Thoracic aorta (tissue), 2 donors: ENCODE measurements at regions not wholly inside any gene's neighbourhood (a gene's known extent, or its start where the extent isn't known, plus 50 kb on each side); places are given as distances from the start of the nearest gene placed in this dataset.

Experiments used
- ATAC-seq: fragments of 150-250 bp; one replicate; pipeline ENCODE4 v1.8.0; 2017; ENCODE audit warnings: low read depth; ENCODE audit not compliant: insufficient number of reproducible peaks, low FRiP score
- DNase-seq: peaks from one replicate; pipeline ENCODE4 v3.0.0-alpha.2; 2020; ENCODE audit warnings: low spot score
- H3K27ac ChIP-seq, 2 donors: fragments of 200-600 bp; sonication (generic); 1 replicate in 1 of 2; 2 replicates in 1 of 2; pipeline ENCODE4 v1.5.1; 2016; ENCODE audit warnings: mild to moderate bottlenecking in 2 of 2, moderate library complexity in 2 of 2
- H3K27me3 ChIP-seq: fragments of 200-600 bp; sonication (generic); replicated peaks from 2 replicates; pipeline ENCODE4 v1.6.0; 2016; ENCODE audit warnings: mild to moderate bottlenecking; ENCODE audit not compliant: insufficient read depth
- H3K36me3 ChIP-seq: fragments of 200-600 bp; sonication (generic); one replicate; pipeline ENCODE4 v1.5.1; 2016
- H3K4me1 ChIP-seq, 2 donors: fragments of 200-600 bp; sonication (generic); 1 replicate in 1 of 2; 2 replicates in 1 of 2; pipeline versions ENCODE4 v1.5.1 to v1.6.0; 2016; ENCODE audit warnings: low read depth in 2 of 2, mild to moderate bottlenecking in 1 of 2; ENCODE audit not compliant: control insufficient read depth in 1 of 2
- H3K4me3 ChIP-seq: fragments of 200-600 bp; sonication (generic); 2 replicates; pipeline ENCODE4 v1.5.1; 2016; ENCODE audit warnings: mild to moderate bottlenecking
- H3K9me3 ChIP-seq: fragments of 200-600 bp; sonication (generic); 2 replicates; pipeline ENCODE4 v1.5.1; 2016
- CTCF ChIP-seq: fragments of 200-600 bp; sonication (generic); IDR thresholded peaks from one replicate; pipeline ENCODE4 v1.5.1; 2019; ENCODE audit warnings: antibody characterized with exemption

- no peaks in the 10 kb centered on the region for H3K36me3 ChIP-seq
These were observed 139.3 kb upstream of the PLCXD3 start for GRCh38 chr5:41649659-41650058.

GRCh38 chr5:41648996-41649395, 138.6 kb upstream of the PLCXD3 start:
- Histone ChIP-seq H3K36me3 (no peaks in the 10 kb centered on the region), H3K27me3 (no peaks in the 10 kb centered on the region), H3K4me1 (peaks cover 23 to 25% of the 10 kb centered on the region in 2 donors), H3K9me3 (no peaks in the 10 kb centered on the region), H3K27ac (peak overlapping the region; percentile 1 to 20), H3K4me3 (no peak overlapping the region)
- no peak for TF ChIP-seq CTCF
- no peak for ATAC-seq
- no peak for DNase-seq

More at GRCh38 chr5:41649659-41650058, 139.3 kb upstream of the PLCXD3 start:
- peak overlapping the region in 1 of 2 donors; percentile 1 for H3K27ac ChIP-seq
- DNase-seq (no peak), ATAC-seq (peak; percentile 76)
- H3K4me1 ChIP-seq = peaks cover 23 to 25% of the 10 kb centered on the region in 2 donors
- TF ChIP-seq CTCF = no peak
- H3K4me3 ChIP-seq = no peak overlapping the region
- H3K27me3 ChIP-seq = no peaks in the 10 kb centered on the region
- no peaks in the 10 kb centered on the region for H3K9me3 ChIP-seq

- Histone ChIP-seq H3K4me1 (peaks cover 0 to under 1% of the 10 kb centered on the region in 2 donors), H3K27me3 (no peaks in the 10 kb centered on the region), H3K4me3 (no peak overlapping the region), H3K9me3 (no peaks in the 10 kb centered on the region), H3K36me3 (no peaks in the 10 kb centered on the region), H3K27ac (no peak overlapping the region)
- no peak for TF ChIP-seq CTCF
- no peak for ATAC-seq
- no peak for DNase-seq
These were observed 131.2 kb upstream of the PLCXD3 start for GRCh38 chr5:41641621-41642020.

GRCh38 chr5:41638685-41639084, 128.3 kb upstream of the PLCXD3 start:
- Histone ChIP-seq H3K4me3 (no peak overlapping the region), H3K9me3 (no peaks in the 10 kb centered on the region), H3K36me3 (no peaks in the 10 kb centered on the region), H3K27ac (no peak overlapping the region), H3K27me3 (no peaks in the 10 kb centered on the region), H3K4me1 (peaks cover 0 to 7% of the 10 kb centered on the region in 2 donors)
- DNase-seq = no peak
- ATAC-seq = no peak
- TF ChIP-seq CTCF = no peak

GRCh38 chr5:41637869-41638268, 127.5 kb upstream of the PLCXD3 start:
- no peaks in the 10 kb centered on the region for H3K36me3 ChIP-seq
- no peak for TF ChIP-seq CTCF
- H3K27ac ChIP-seq = no peak overlapping the region
- no peaks in the 10 kb centered on the region for H3K9me3 ChIP-seq
- DNase-seq (no peak), ATAC-seq (no peak)
- H3K27me3 ChIP-seq = no peaks in the 10 kb centered on the region
- peaks cover 0 to 7% of the 10 kb centered on the region in 2 donors for H3K4me1 ChIP-seq
- no peak overlapping the region for H3K4me3 ChIP-seq
